DOHH2 (cell line): ENCODE measurements at regions not wholly inside any gene's neighbourhood (a gene's known extent, or its start where the extent isn't known, plus 50 kb on each side); places are given as distances from the start of the nearest gene placed in this dataset.

ENCODE experiments used
- H3F3A ChIP-seq: fragments of 200-600 bp; sonication (generic), shearing (Covaris generic); 2 replicates; pipeline ENCODE4 v1.6.0; 2016; ENCODE audit warnings: antibody characterized with exemption, mild to moderate bottlenecking; ENCODE audit not compliant: control insufficient read depth, insufficient read depth
- H3K27ac ChIP-seq: fragments of 200-600 bp; sonication (generic); 2 replicates; pipeline ENCODE4 v1.5.1; 2014; ENCODE audit warnings: low read depth, mild to moderate bottlenecking, low read length, moderate library complexity
- H3K27me3 ChIP-seq: fragments of 200-600 bp; sonication (generic); 2 replicates; pipeline ENCODE4 v1.6.1; 2014; ENCODE audit warnings: mild to moderate bottlenecking, low read length, mixed read lengths; ENCODE audit not compliant: control insufficient read depth
- H3K36me3 ChIP-seq: fragments of 200-600 bp; sonication (generic); 2 replicates; pipeline ENCODE4 v1.6.1; 2014; ENCODE audit warnings: mild to moderate bottlenecking, low read length, moderate library complexity, mixed read lengths; ENCODE audit not compliant: control insufficient read depth
- H3K4me1 ChIP-seq: fragments of 200-600 bp; sonication (generic); 2 replicates; pipeline ENCODE4 v1.6.1; 2014; ENCODE audit warnings: mild to moderate bottlenecking, low read length, mixed read lengths; ENCODE audit not compliant: control insufficient read depth
- H3K4me2 ChIP-seq: fragments of 200-600 bp; sonication (generic); 2 replicates; pipeline ENCODE4 v1.6.0; 2014; ENCODE audit warnings: mild to moderate bottlenecking, low read length, moderate library complexity
- H3K4me3 ChIP-seq: fragments of 200-600 bp; sonication (generic); 2 replicates; pipeline ENCODE4 v1.5.1; 2014; ENCODE audit warnings: mild to moderate bottlenecking, low read length, mixed read lengths
- H3K79me2 ChIP-seq: fragments of 200-600 bp; sonication (generic); 2 replicates; pipeline ENCODE4 v1.6.1; 2014; ENCODE audit warnings: mild to moderate bottlenecking, low read length, mixed read lengths; ENCODE audit not compliant: control insufficient read depth
- H3K9me2 ChIP-seq: fragments of 200-600 bp; sonication (generic); replicated peaks from 2 replicates; pipeline ENCODE4 v1.6.1; 2014; ENCODE audit warnings: mild to moderate bottlenecking, low read length, mixed read lengths; ENCODE audit not compliant: control insufficient read depth
- H3K9me3 ChIP-seq: fragments of 200-600 bp; sonication (generic); 2 replicates; pipeline ENCODE4 v1.6.1; 2014; ENCODE audit warnings: antibody characterized with exemption, low read length, mixed read lengths; ENCODE audit not compliant: control insufficient read depth, insufficient read depth
- H4K20me1 ChIP-seq: fragments of 200-600 bp; sonication (generic); 2 replicates; pipeline ENCODE4 v1.6.0; 2014; ENCODE audit warnings: low read depth, mild to moderate bottlenecking, antibody characterized with exemption, low read length, moderate library complexity; ENCODE audit not compliant: control insufficient read depth, insufficient read depth
- CTCF ChIP-seq: fragments of 200-600 bp; sonication (generic); IDR thresholded peaks from one replicate; pipeline ENCODE4 v1.5.1; 2014; ENCODE audit warnings: antibody characterized with exemption, mild to moderate bottlenecking, low read depth, low read length; ENCODE audit not compliant: poor library complexity, severe bottlenecking
- EZH2phosphoT487 ChIP-seq: fragments of 200-600 bp; sonication (generic); IDR thresholded peaks from 2 replicates; pipeline ENCODE4 v1.6.1; 2017; ENCODE audit warnings: borderline replicate concordance, mild to moderate bottlenecking, antibody characterized with exemption, low read length, moderate library complexity, mixed read lengths

GRCh38 chr1:239929317-239929716 is 162.4 kb upstream of the FMN2 start:
- no peak overlapping the region for H3K27ac ChIP-seq
- H3K27me3 ChIP-seq = no peaks in the 10 kb centered on the region
- no peaks in the 10 kb centered on the region for H3K9me2 ChIP-seq
- no peak for TF ChIP-seq CTCF
- no peak for TF ChIP-seq EZH2phosphoT487
- no peak overlapping the region for H3K4me2 ChIP-seq
- H3F3A ChIP-seq = no peaks in the 10 kb centered on the region
- H3K9me3 ChIP-seq = no peaks in the 10 kb centered on the region
- no peaks in the 10 kb centered on the region for H3K4me1 ChIP-seq
- H3K36me3 ChIP-seq = no peaks in the 10 kb centered on the region
- no peaks in the 10 kb centered on the region for H3K79me2 ChIP-seq
- H3K4me3 ChIP-seq = no peak overlapping the region
- no peaks in the 10 kb centered on the region for H4K20me1 ChIP-seq

GRCh38 chr1:239930686-239931262 is 160.9 kb upstream of the FMN2 start:
- Histone ChIP-seq H3K27ac (no peak overlapping the region), H3K36me3 (no peaks in the 10 kb centered on the region), H3K9me3 (no peaks in the 10 kb centered on the region), H3K79me2 (no peaks in the 10 kb centered on the region), H3K27me3 (no peaks in the 10 kb centered on the region), H4K20me1 (no peaks in the 10 kb centered on the region), H3K4me1 (no peaks in the 10 kb centered on the region), H3K4me3 (no peak overlapping the region), H3F3A (no peaks in the 10 kb centered on the region), H3K4me2 (no peak overlapping the region), H3K9me2 (no peaks in the 10 kb centered on the region)
- no peak for TF ChIP-seq CTCF
- TF ChIP-seq EZH2phosphoT487 = no peak

GRCh38 chr1:239931341-239931740 is 160.3 kb upstream of the FMN2 start:
- Histone ChIP-seq H3K27ac (no peak overlapping the region), H3K9me3 (no peaks in the 10 kb centered on the region), H3K9me2 (no peaks in the 10 kb centered on the region), H3K27me3 (no peaks in the 10 kb centered on the region), H3K36me3 (no peaks in the 10 kb centered on the region), H3K79me2 (no peaks in the 10 kb centered on the region), H4K20me1 (no peaks in the 10 kb centered on the region), H3K4me2 (no peak overlapping the region), H3F3A (no peaks in the 10 kb centered on the region), H3K4me1 (no peaks in the 10 kb centered on the region), H3K4me3 (no peak overlapping the region)
- TF ChIP-seq EZH2phosphoT487 (no peak), CTCF (no peak)
